ENCODE measurements at regions not wholly inside any gene's neighbourhood (a gene's known extent, or its start where the extent isn't known, plus 50 kb on each side); places are given as distances from the start of the nearest gene placed in this dataset.

DNA sequence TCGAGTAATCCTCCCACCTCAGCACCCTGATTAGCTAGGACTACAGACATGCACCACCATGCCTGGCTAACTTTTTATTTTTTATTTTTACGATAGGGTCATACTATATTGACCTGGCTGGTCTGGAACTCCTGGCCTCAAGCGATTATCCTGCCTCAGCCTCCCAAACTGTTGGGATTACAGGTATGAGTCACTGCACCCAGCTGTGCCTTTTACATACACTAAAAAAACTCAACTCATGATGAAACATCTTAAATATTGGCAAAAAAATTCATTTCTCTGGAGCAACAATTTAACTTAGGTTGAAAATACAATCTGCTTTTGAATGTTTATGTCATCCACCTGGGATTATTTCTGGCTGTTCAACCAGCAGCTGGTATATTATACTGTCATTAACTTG lies 598.3 kb upstream of the ZP4 start:
- no peak for DNase-seq (ENCODE audit: low read depth)
- in situ Hi-C loops (cut with HindIII; ENCODE audit: low sequenced_read_pairs), result no loop called here
- TF ChIP-seq, protein P1, sequence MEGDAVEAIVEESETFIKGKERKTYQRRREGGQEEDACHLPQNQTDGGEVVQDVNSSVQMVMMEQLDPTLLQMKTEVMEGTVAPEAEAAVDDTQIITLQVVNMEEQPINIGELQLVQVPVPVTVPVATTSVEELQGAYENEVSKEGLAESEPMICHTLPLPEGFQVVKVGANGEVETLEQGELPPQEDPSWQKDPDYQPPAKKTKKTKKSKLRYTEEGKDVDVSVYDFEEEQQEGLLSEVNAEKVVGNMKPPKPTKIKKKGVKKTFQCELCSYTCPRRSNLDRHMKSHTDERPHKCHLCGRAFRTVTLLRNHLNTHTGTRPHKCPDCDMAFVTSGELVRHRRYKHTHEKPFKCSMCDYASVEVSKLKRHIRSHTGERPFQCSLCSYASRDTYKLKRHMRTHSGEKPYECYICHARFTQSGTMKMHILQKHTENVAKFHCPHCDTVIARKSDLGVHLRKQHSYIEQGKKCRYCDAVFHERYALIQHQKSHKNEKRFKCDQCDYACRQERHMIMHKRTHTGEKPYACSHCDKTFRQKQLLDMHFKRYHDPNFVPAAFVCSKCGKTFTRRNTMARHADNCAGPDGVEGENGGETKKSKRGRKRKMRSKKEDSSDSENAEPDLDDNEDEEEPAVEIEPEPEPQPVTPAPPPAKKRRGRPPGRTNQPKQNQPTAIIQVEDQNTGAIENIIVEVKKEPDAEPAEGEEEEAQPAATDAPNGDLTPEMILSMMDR (IDR thresholded peaks at IDR 0.05; ENCODE audit: low read depth, low read length, missing control alignments), result no peak
- H3K4me3 ChIP-seq (ENCODE audit: low read depth, low read length), result no peak overlapping the region

DNA sequence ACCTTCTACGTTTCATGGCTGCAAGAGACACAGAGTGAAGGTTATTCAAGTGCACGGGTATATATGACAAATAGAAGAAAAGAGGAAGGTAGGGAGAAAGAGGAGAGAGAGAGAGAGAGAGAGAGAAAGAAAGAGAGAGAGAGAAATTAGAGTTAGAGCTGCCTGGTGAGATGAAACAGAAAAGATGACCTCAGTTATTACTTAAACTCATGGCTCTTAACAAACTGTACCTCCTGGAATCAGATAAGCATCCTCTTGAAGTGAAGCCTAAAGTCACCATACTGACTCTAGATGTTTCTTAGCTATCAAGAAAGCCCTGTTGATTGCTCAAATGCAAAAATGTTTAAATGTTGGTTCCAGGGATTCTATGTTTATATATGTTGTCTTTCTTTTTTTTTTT lies 597.7 kb upstream of the ZP4 start:
- TF ChIP-seq, protein P1 (IDR thresholded peaks at IDR 0.05; ENCODE audit: low read depth, low read length, missing control alignments), result no peak
- DNase-seq (ENCODE audit: low read depth), result no peak
- in situ Hi-C loops (cut with HindIII; ENCODE audit: low sequenced_read_pairs), result no loop called here
- no peak overlapping the region for H3K4me3 ChIP-seq (ENCODE audit: low read depth, low read length)

DNA sequence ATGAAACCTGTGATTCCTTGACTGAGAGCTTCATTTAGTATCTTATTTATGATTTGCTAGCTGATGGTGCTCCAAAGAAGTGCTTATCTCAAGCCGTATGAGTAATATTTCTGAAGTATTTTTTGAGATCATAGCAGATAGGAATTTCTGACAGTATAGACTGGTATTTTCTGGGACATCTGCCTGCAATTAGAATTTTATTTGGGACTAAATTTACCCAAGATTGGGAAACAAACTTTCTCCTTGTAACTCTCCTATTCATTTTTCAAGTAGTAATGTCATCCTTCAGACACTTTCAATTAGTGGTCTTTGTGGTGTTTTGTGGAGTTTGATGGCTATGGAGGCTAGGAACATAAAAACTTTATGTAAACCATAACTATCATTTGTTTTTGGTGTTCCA lies 597.2 kb upstream of the ZP4 start:
- DNase-seq (ENCODE audit: low read depth), result no peak
- in situ Hi-C loops (cut with HindIII; ENCODE audit: low sequenced_read_pairs), result no loop called here
- TF ChIP-seq, protein P1 (IDR thresholded peaks at IDR 0.05; ENCODE audit: low read depth, low read length, missing control alignments), result no peak
- no peak overlapping the region for H3K4me3 ChIP-seq (ENCODE audit: low read depth, low read length)

DNA sequence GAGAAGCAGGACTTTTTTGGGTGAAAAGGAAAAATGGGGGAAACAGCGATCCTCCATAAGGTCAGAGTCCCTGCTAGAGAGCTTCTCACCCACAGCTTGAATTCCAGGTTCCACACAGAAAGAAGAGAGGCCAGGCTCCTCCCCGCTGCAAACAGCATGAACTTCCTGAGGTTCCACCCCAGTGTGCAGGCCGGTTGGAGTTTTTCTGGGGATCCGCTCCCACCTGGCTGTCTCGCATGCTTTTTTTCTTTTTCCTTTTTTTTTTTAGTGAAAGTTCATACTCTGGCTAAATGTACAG lies 595.1 kb upstream of the ZP4 start:
- no peak overlapping the region for H3K4me3 ChIP-seq (ENCODE audit: low read depth, low read length)
- DNase-seq (ENCODE audit: low read depth), result no peak
- in situ Hi-C loops (cut with HindIII; ENCODE audit: low sequenced_read_pairs), result no loop called here
- TF ChIP-seq, protein P1 (IDR thresholded peaks at IDR 0.05; ENCODE audit: low read depth, low read length, missing control alignments), result no peak

DNA sequence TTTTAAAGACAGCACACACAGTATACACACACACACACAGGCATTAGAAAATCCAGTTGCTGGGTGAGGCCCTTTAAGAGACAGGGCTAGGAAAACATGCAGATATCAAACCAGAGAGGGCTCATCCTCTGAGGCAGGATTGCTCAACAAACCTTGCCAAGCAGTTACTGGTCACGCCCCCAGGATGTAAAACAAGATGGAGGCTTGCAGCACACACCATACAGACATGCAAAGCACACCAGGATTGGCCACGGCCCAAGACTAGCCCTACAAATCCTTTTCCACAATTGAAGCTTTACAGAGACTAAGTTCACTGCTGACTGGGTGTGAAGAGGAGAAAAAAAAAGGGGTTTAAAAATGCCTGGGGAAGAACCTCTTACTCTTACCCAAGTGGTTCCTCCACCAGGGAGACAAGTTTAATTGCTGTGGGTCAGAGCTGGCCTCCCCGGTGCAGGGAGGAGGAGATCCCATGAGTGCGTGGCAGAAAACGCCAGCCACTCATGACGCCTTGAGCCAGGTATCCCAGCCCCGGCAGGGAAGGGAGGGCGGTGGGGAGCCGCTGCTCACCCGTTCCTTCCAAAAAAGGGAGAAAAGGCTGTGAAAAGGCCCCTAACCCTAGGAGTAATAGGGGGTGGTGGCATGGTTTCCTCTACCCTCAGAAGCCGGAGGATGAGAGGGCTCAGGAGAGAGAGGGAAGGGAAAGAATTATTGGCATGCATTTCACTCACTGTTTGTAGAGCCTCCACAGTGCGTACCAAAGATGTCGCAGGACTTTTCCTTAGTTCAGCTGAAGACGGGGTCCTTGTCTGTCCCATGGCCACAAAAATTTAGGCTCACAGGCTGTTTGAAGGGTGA lies 594.6 kb upstream of the ZP4 start:
- TF ChIP-seq, protein P1 (IDR thresholded peaks at IDR 0.05; ENCODE audit: low read depth, low read length, missing control alignments), result no peak
- no peak for DNase-seq (ENCODE audit: low read depth)
- H3K4me3 ChIP-seq (ENCODE audit: low read depth, low read length), result peak overlapping the region; percentile 3
- in situ Hi-C loops (cut with HindIII; ENCODE audit: low sequenced_read_pairs), result no loop called here

DNA sequence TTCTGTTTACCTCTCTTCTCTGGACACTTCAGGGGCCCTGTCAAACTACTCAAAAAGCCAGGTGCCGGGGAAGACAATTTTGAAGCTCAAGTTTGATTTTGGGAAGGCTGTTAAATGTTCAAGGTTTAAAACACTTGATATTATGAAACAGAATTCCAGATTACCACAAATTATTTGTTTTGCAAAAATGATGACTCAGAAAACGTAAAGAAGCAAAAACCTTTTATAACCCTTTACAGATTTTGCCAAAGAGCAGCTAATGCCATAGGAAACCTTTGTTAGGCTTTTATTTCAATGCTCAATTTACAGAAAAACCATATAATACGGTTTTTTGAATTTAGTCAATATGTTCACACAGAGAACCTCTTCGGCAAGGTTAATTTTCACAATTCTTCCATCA lies 593.4 kb upstream of the ZP4 start:
- in situ Hi-C loops (cut with HindIII; ENCODE audit: low sequenced_read_pairs), result no loop called here
- H3K4me3 ChIP-seq (ENCODE audit: low read depth, low read length), result no peak overlapping the region
- no peak for DNase-seq (ENCODE audit: low read depth)
- TF ChIP-seq, protein P1 (IDR thresholded peaks at IDR 0.05; ENCODE audit: low read depth, low read length, missing control alignments), result no peak
